Neural crest cell (in vitro differentiated cells): ENCODE measurements at regions not wholly inside any gene's neighbourhood (a gene's known extent, or its start where the extent isn't known, plus 50 kb on each side); places are given as distances from the start of the nearest gene placed in this dataset.

Experiments used
- DNase-seq: peaks from one replicate; pipeline ENCODE4 v3.0.0; 2021; ENCODE audit warnings: low read depth, mixed read lengths, low spot score
- H3K27ac Mint-ChIP-seq: one replicate; pipeline ENCODE4 v1.8.0; 2021; ENCODE audit warnings: mild to moderate bottlenecking, mixed read lengths; ENCODE audit not compliant: unreplicated experiment
- H3K27me3 Mint-ChIP-seq: 2 replicates; pipeline ENCODE4 v1.8.0; 2021; ENCODE audit warnings: low read depth, mild to moderate bottlenecking, mixed read lengths
- H3K36me3 Mint-ChIP-seq: 2 replicates; pipeline ENCODE4 v1.8.0; 2021; ENCODE audit warnings: low read depth, mild to moderate bottlenecking, mixed read lengths
- H3K4me1 Mint-ChIP-seq: 2 replicates; pipeline ENCODE4 v1.8.0; 2021; ENCODE audit warnings: mixed read lengths
- H3K4me3 Mint-ChIP-seq: one replicate; pipeline ENCODE4 v1.8.0; 2021; ENCODE audit warnings: mild to moderate bottlenecking, mixed read lengths
- H3K9me3 Mint-ChIP-seq: 2 replicates; pipeline ENCODE4 v1.8.0; 2021; ENCODE audit warnings: mixed read lengths
- CTCF ChIP-seq: fragments of 200-600 bp; sonication (generic); conservative IDR thresholded peaks from 2 replicates; pipeline ENCODE4 v1.5.0; 2021; ENCODE audit warnings: antibody characterized with exemption, mild to moderate bottlenecking

- no peak for DNase-seq
- Mint-ChIP-seq H3K36me3 (no peaks in the 10 kb centered on the region), H3K9me3 (no peaks in the 10 kb centered on the region), H3K27ac (no peak overlapping the region), H3K4me3 (no peak overlapping the region), H3K27me3 (no peaks in the 10 kb centered on the region), H3K4me1 (peaks cover 15% of the 10 kb centered on the region)
- TF ChIP-seq CTCF: no peak
Measured at GRCh38 chr12:67035121-67035520, 234.0 kb upstream of the CAND1 start.

DNA sequence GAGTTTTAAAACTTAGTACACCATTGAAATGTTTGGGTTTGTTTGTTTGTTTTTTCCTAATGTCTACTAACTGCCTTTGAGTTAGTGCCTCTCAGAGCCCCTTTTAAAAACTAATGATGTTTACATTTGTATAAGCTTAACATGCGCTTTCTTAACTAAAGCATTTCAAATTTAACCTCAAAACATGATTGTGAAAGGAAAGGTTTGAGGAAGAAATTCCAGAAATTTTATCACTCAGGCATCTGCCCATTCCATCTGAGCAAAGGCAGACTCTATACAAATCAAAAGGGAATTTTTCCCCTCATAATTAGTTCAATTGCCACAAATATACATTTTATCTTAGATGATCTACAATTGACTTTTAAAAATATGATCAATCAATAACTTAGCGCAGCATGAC is 230.7 kb upstream of the CAND1 start:
- no peaks in the 10 kb centered on the region for H3K27me3 Mint-ChIP-seq
- no peak for DNase-seq
- H3K36me3 Mint-ChIP-seq: no peaks in the 10 kb centered on the region
- H3K9me3 Mint-ChIP-seq: no peaks in the 10 kb centered on the region
- no peak overlapping the region for H3K27ac Mint-ChIP-seq
- no peak overlapping the region for H3K4me3 Mint-ChIP-seq
- no peak for TF ChIP-seq CTCF
- peaks cover 19% of the 10 kb centered on the region for H3K4me1 Mint-ChIP-seq

GRCh38 chr12:67039995-67040860 is 228.9 kb upstream of the CAND1 start:
- Mint-ChIP-seq H3K27me3 (no peaks in the 10 kb centered on the region), H3K4me3 (no peak overlapping the region), H3K36me3 (no peaks in the 10 kb centered on the region), H3K9me3 (no peaks in the 10 kb centered on the region), H3K27ac (no peak overlapping the region), H3K4me1 (peaks cover 10% of the 10 kb centered on the region)
- DNase-seq: no peak
- TF ChIP-seq CTCF: no peak

DNA sequence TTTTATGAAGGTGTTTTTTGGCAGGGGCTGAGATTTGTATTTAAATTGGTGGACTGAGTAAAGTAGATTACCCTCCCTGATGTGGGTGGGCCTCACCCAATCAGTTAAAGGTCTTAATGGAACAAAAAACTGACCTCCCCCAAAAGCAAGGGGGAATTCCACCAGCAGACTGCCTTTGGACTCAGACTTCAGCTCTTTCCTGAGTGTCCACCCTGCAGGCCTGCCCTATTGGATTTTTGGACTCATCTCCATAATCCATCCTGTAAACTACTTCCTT is 228.4 kb upstream of the CAND1 start:
- DNase-seq: no peak
- Mint-ChIP-seq H3K9me3 (no peaks in the 10 kb centered on the region), H3K27me3 (no peaks in the 10 kb centered on the region), H3K4me1 (peaks cover 7% of the 10 kb centered on the region), H3K36me3 (no peaks in the 10 kb centered on the region), H3K4me3 (no peak overlapping the region), H3K27ac (no peak overlapping the region)
- TF ChIP-seq CTCF: no peak

- no peaks in the 10 kb centered on the region for H3K27me3 Mint-ChIP-seq
- no peak for TF ChIP-seq CTCF
- no peak for DNase-seq
- H3K9me3 Mint-ChIP-seq: no peaks in the 10 kb centered on the region
- no peaks in the 10 kb centered on the region for H3K36me3 Mint-ChIP-seq
- H3K4me3 Mint-ChIP-seq: no peak overlapping the region
- H3K27ac Mint-ChIP-seq: no peak overlapping the region
- H3K4me1 Mint-ChIP-seq: peaks cover 10% of the 10 kb centered on the region
Measured at GRCh38 chr12:67042697-67043131, 226.4 kb upstream of the CAND1 start.
